ENCODE measurements at regions not wholly inside any gene's neighbourhood (a gene's known extent, or its start where the extent isn't known, plus 50 kb on each side); places are given as distances from the start of the nearest gene placed in this dataset.

DNA sequence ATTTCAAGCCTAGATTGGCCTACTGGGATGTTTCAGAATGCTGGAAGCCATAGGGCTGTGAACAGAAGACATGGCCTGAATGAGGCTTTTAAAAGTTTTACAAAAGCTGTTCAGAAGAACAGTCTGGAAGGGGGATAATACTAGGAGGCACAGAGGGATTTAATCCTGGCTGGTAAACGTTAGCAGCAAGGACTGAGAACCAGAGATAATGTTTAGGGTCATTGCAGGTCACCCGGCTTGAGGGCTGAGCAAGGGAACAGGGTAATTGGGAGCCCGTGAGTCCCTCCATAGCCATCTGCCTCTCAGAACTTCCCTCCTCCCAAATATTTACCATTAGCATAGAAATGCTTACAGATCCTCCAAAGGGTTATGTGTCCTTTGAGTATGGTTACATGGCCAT, 765.4 kb downstream of the TMEM182 start:
- TF ChIP-seq, protein P1, sequence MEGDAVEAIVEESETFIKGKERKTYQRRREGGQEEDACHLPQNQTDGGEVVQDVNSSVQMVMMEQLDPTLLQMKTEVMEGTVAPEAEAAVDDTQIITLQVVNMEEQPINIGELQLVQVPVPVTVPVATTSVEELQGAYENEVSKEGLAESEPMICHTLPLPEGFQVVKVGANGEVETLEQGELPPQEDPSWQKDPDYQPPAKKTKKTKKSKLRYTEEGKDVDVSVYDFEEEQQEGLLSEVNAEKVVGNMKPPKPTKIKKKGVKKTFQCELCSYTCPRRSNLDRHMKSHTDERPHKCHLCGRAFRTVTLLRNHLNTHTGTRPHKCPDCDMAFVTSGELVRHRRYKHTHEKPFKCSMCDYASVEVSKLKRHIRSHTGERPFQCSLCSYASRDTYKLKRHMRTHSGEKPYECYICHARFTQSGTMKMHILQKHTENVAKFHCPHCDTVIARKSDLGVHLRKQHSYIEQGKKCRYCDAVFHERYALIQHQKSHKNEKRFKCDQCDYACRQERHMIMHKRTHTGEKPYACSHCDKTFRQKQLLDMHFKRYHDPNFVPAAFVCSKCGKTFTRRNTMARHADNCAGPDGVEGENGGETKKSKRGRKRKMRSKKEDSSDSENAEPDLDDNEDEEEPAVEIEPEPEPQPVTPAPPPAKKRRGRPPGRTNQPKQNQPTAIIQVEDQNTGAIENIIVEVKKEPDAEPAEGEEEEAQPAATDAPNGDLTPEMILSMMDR (optimal IDR thresholded peaks at IDR 0.05 in 1 of 3, IDR thresholded peaks at IDR 0.05 in 1 of 3, conservative IDR thresholded peaks at IDR 0.05 in 1 of 3; ENCODE audit: extremely low read depth in 1 of 3, insufficient read depth in 2 of 3, low read length in 3 of 3): no peak
- no peak for TF ChIP-seq EZH2 (IDR thresholded peaks at IDR 0.05; ENCODE audit: low read length)
